Retinal pigment epithelial cell (primary cell): ENCODE measurements at regions not wholly inside any gene's neighbourhood (a gene's known extent, or its start where the extent isn't known, plus 50 kb on each side); places are given as distances from the start of the nearest gene placed in this dataset.
A peak's percentile ranks its signal among the peaks of the same experiment; 100 is the strongest.

Experiments used
- DNase-seq: peaks from one replicate; pipeline ENCODE4 v3.0.0-alpha.2; 2010; ENCODE audit warnings: low read depth
- H3K4me3 ChIP-seq: 2 replicates; pipeline ENCODE4 v1.5.1; 2011; ENCODE audit warnings: mild to moderate bottlenecking, low read length, control low read depth, moderate library complexity
- TF ChIP-seq, protein P1 (sequence below): conservative IDR thresholded peaks from 2 replicates; pipeline ENCODE4 v1.5.1; 2011; ENCODE audit warnings: low read depth, low read length, control low read depth, inconsistent platforms

DNA sequence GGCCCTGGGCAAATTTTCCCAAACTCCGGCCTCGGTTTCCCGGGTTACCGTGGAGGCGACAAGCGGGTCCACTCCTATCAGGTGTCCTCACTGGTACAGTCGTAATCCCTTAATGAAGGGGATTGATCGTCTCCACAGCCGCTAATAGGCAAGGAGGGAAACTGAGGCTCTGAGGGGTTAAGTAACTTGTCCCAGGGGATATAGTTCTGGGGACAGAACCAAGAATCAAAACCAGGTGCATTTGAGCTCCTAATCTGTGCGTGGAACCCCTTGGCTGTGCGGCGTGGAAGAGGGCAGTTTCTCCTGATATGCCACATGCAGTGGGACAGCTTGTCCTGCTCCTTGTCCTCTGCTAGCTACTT is 157.2 kb downstream of the CYRIA start:
- TF ChIP-seq, protein P1, sequence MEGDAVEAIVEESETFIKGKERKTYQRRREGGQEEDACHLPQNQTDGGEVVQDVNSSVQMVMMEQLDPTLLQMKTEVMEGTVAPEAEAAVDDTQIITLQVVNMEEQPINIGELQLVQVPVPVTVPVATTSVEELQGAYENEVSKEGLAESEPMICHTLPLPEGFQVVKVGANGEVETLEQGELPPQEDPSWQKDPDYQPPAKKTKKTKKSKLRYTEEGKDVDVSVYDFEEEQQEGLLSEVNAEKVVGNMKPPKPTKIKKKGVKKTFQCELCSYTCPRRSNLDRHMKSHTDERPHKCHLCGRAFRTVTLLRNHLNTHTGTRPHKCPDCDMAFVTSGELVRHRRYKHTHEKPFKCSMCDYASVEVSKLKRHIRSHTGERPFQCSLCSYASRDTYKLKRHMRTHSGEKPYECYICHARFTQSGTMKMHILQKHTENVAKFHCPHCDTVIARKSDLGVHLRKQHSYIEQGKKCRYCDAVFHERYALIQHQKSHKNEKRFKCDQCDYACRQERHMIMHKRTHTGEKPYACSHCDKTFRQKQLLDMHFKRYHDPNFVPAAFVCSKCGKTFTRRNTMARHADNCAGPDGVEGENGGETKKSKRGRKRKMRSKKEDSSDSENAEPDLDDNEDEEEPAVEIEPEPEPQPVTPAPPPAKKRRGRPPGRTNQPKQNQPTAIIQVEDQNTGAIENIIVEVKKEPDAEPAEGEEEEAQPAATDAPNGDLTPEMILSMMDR: no peak
- no peak for DNase-seq
- no peak overlapping the region for H3K4me3 ChIP-seq

DNA sequence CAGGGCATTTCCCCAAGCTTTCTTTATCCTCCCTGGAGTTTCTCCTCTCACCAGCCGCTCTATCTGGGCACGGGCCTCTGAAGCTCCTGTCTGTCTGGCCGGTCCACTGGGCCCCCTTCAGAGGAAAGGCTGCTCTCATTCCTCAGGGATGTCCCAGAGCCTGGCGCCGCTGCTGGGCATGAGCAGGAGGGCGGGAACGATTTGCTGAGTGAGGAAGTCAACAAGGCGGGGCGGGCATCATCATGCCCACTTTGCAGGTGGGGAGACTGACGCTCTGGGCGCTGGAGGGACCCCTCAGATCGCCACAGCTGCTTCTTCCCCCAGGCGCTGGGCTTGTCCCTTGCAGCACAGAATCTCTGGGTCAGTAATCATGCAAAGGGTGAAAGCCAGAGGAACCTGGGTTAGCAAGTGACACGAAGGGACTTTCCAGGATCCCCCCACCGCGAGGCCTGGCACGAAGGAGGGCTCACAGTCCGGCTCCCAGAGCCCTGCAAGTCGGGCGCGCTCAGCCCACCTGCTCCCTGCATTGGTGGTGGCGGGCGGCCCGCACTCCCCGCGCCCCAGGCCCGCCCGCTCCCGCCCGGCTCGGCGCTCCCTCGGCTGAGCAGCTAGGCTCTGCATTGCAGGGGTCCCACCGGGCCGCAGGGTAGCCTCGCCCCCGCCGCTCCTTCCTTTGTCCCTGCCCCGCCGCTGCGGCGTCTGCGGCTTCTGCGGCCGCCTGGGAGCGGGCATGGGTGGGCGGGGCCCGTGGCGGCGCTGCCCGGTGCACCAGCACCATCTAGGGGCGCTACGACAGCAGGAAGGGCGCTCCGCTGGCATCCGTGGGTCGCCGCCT is 157.8 kb downstream of the CYRIA start:
- peak overlapping the region; percentile 36 for H3K4me3 ChIP-seq
- DNase-seq: peak; percentile 7
- TF ChIP-seq, protein P1: peak; percentile 66

DNA sequence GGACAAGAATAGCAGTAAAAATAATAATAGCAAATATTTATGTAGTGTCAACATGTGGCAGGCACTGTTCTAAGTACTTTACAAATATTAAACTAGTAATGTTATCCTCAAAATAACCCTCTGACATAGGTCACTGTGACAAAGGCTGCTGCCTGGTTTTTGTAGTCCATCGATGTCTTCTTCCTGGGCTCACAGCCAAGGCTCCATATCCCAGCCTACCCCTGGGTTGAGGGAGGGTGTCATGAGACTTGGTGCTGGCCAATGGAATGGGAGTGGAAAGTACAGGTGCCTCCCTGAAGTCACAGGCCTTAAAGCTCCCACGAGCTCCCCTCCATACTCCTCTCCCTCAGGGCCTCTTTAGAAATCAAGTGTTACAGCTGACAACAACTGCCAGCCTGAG is 159.3 kb downstream of the CYRIA start:
- DNase-seq: no peak
- H3K4me3 ChIP-seq: no peak overlapping the region
- TF ChIP-seq, protein P1: no peak

DNA sequence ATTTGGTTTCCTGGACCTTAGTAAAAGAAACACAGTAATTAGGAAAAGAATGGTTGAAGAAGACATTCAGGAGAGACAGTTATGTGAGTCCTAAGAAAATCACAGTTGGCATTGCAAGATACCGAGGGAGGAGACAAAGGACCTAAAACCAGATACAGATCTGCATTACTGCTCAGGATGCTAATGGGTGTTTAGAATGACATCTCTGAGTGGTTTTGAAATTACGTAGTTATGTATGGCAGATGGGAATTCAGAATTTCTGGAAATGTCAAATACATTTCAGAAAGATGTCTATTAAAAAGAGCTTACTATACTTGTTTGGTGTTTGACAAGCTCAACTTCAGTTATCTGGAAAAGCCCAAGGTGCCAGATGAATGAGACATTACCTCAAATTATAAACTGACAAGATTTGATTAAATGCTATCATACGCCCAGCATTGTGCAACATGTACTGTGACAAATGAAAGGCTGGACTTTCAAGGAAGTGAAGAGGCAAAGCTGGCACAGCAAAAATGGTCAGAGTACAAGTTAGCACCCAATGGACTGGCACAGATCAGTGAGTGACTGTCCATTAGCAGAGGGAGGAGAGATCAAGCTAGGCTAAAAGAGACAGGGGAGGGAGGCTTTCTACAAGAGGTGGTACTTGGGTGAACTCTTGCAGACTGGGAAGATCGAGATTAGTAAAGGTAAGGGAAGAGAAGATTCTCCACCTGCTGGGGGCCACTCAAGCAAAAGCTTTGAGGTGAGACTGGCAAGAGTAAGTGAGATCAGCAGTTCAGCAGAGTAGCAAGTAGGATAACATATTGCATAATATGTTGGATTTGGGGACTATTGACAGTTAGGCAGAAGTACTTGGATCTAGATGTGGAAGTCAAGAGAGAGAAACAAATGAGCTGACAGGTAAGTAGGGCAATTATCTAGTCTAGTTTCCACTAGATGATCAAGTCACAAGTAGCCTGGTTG is 168.9 kb downstream of the CYRIA start:
- H3K4me3 ChIP-seq: no peak overlapping the region
- no peak for DNase-seq
- TF ChIP-seq, protein P1: no peak

DNA sequence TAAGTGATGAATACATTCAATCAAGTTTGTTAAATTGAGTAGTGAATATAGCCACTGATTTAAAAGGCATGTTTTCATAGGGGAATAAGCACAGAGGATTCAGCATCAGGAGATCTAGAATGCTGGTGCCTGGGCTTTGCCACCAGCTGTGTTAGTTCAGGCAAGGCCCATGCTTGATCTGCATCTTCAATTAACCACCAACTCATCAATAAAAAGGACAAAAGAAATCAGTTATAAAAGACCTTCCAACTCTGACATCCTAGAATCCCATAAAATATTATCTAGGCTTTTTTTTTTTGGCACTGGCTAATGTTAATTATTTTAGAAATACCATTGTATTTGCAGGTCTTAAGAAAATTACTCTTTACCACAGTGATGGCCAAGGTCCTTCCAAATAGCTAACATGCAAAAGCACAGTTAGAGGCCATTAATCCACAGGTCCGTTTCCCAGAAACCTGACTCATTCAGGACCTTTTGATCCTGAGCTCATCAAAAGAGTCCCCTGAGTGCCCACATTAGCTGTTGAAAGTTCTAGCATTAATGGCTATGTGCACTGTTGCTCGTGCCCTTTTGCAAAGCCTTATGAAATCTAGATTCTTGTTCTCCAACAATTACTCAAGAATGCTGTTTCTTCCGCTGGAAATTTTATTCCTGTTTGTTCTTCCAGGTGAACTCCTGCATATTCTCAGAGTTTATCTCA is 170.0 kb downstream of the CYRIA start:
- DNase-seq: no peak
- no peak overlapping the region for H3K4me3 ChIP-seq
- TF ChIP-seq, protein P1: no peak

DNA sequence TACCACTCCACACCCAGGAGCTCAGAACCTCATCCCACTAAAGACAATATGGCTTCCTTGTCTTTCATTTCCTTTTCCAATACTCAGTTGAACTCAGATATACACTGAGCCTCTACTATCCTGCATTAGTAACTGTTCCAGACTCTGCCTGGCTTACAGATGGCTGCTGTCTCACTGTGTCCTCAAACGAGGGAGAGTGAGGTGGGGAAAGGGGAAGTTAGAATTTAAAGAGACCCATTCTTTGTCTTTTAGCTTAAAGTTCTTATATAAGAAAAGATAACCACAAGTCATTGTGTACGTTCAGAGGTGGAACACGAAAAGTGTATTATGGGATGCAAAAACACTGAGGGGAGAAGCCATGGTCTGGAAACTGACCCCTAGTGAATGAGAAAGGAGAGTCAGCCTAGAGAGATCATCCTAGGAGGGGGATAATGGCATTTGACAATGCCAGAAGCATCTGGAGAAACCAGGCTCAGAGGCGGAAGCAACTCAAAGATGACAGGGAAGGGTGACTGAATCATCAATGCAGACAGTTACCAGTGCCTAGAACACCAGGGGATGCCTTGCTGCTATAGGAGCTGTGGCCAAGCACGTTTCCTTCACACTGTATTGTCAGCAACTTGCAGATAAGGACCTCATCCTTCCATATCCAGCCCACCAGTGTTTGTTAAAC is 170.7 kb downstream of the CYRIA start:
- H3K4me3 ChIP-seq: no peak overlapping the region
- TF ChIP-seq, protein P1: no peak
- DNase-seq: no peak
